Nephron progenitor cell (in vitro differentiated cells): ENCODE measurements at regions not wholly inside any gene's neighbourhood (a gene's known extent, or its start where the extent isn't known, plus 50 kb on each side); places are given as distances from the start of the nearest gene placed in this dataset.

Experiments
- DNase-seq: peaks from one replicate; pipeline ENCODE4 v3.0.0; 2021
- H3K27ac Mint-ChIP-seq: 2 replicates; pipeline ENCODE4 v1.8.0; 2021; ENCODE audit warnings: mild to moderate bottlenecking, moderate library complexity, mixed read lengths
- H3K27me3 Mint-ChIP-seq: 2 replicates; pipeline ENCODE4 v1.8.0; 2021; ENCODE audit warnings: mild to moderate bottlenecking, low read depth, mixed read lengths; ENCODE audit not compliant: poor library complexity
- H3K36me3 Mint-ChIP-seq: 2 replicates; pipeline ENCODE4 v1.8.0; 2021; ENCODE audit warnings: low read depth, mixed read lengths
- H3K4me1 Mint-ChIP-seq: 2 replicates; pipeline ENCODE4 v1.8.0; 2021; ENCODE audit warnings: mixed read lengths
- H3K4me3 Mint-ChIP-seq: 2 replicates; pipeline ENCODE4 v1.8.0; 2021; ENCODE audit warnings: mild to moderate bottlenecking, moderate library complexity, mixed read lengths
- H3K9me3 Mint-ChIP-seq: 2 replicates; pipeline ENCODE4 v1.8.0; 2021; ENCODE audit warnings: mild to moderate bottlenecking, moderate library complexity, mixed read lengths
- TF ChIP-seq, protein P1 (sequence below): fragments of 200-600 bp; sonication (generic); IDR thresholded peaks from 2 replicates; pipeline ENCODE4 v1.5.0; 2021; ENCODE audit warnings: antibody characterized with exemption

DNA sequence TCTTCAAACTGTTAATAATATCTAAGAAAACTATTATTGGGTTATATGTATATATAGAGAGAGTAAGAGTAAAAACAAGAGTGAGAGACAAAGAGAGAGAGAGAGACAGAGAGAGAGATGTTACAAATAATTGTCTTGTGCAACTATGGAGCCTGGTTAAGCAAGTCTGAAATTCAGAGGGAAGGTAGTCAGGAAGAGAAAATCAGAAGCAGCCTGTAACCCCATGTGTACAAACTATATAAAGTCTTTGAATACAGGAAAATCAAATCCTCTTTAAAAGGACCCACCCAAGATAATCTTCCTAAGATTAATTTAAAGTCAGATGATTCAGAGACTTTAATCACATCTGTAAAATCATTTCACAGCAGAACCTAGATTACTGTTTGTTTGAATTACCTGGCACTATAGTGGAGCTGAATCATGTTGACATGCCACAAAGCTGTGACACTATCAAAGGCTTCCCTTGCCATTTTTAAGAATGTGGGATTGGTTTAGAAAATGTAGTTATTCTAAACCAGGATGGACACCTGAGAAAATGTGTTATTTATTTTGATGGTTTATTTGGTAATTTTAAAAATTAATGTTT lies 301.7 kb upstream of the FSIP2 start:
- no peak for DNase-seq
- H3K4me3 Mint-ChIP-seq, result no peak overlapping the region
- H3K9me3 Mint-ChIP-seq, result peaks cover 22% of the 10 kb centered on the region
- TF ChIP-seq, protein P1, sequence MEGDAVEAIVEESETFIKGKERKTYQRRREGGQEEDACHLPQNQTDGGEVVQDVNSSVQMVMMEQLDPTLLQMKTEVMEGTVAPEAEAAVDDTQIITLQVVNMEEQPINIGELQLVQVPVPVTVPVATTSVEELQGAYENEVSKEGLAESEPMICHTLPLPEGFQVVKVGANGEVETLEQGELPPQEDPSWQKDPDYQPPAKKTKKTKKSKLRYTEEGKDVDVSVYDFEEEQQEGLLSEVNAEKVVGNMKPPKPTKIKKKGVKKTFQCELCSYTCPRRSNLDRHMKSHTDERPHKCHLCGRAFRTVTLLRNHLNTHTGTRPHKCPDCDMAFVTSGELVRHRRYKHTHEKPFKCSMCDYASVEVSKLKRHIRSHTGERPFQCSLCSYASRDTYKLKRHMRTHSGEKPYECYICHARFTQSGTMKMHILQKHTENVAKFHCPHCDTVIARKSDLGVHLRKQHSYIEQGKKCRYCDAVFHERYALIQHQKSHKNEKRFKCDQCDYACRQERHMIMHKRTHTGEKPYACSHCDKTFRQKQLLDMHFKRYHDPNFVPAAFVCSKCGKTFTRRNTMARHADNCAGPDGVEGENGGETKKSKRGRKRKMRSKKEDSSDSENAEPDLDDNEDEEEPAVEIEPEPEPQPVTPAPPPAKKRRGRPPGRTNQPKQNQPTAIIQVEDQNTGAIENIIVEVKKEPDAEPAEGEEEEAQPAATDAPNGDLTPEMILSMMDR, result no peak
- no peaks in the 10 kb centered on the region for H3K4me1 Mint-ChIP-seq
- H3K27me3 Mint-ChIP-seq, result no peaks in the 10 kb centered on the region
- H3K36me3 Mint-ChIP-seq, result peaks cover 34% of the 10 kb centered on the region
- H3K27ac Mint-ChIP-seq, result peak overlapping the region; percentile 87

DNA sequence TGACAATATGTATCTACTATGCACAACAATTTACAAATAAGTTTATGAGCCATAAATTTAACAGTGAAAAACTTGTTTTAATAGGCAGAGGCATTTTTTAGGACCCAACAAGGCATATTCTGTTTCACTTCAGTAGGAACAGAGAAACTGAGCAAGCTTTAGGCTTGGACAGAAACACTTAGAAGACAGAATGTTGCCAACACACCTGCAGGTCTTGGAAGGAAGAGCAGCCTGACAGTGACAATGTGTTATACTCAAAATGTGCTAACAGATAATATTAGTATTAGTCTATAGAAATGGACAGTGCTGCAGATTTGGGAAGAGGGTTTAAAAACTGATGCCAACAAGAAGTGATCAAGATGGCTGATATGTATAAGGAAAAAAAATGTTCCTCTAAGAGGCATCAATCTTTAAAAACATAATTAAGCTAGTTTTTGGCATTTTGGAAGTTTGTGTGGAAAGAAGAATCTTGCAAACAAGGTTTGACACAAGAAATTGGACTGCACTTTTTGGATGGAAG lies 297.1 kb upstream of the FSIP2 start:
- no peaks in the 10 kb centered on the region for H3K4me1 Mint-ChIP-seq
- no peak for DNase-seq
- H3K36me3 Mint-ChIP-seq, result no peaks in the 10 kb centered on the region

DNA sequence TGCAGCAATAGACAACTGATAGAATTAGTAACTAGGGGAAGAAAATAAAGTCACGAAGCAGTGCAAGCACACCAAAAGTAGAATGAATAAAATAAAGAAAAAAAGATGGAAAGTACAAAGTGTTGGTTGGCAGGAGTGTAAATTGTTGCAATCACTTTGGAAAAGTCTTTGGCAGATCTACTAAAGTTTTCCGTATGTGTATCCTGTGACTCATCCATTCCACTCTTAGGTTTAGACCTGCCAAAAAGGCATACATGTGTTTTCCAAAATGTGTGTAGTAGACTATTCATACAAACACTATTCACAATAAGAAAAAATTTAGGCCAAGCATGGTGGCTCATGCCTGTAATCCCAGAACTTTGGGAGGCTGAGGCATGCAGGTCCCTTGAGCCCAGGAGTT lies 282.1 kb upstream of the FSIP2 start:
- TF ChIP-seq, protein P1, result no peak
- Mint-ChIP-seq H3K4me3 (no peak overlapping the region), H3K9me3 (peaks cover 40% of the 10 kb centered on the region), H3K4me1 (no peaks in the 10 kb centered on the region), H3K27ac (no peak overlapping the region), H3K27me3 (no peaks in the 10 kb centered on the region), H3K36me3 (peaks cover 44% of the 10 kb centered on the region)
- DNase-seq, result no peak

More for the DNA sequence above, 297.1 kb upstream of the FSIP2 start:
- Mint-ChIP-seq H3K4me3 (no peak overlapping the region), H3K9me3 (no peaks in the 10 kb centered on the region), H3K27ac (no peak overlapping the region), H3K27me3 (no peaks in the 10 kb centered on the region)
- TF ChIP-seq, protein P1, result no peak

DNA sequence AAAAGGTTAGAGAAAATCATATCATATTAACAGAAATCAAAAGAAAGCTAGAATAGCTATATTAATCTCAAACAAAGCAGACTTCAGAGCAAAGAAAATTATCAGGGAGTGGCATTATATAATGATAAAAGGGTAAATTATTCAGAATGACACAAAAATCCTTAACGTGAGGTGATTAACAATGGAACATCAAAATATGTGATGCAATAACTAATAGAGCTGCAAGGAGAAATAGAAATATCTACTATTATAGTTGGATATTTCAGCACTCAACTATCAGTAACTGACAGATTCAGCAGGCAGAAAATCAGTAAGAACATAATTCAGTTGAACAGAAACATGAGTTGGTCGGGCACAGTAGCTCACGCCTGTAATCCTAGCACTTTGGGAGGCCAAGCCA lies 275.1 kb upstream of the FSIP2 start:
- peaks cover 49% of the 10 kb centered on the region for H3K36me3 Mint-ChIP-seq
- no peak overlapping the region for H3K4me3 Mint-ChIP-seq
- DNase-seq, result no peak
- H3K4me1 Mint-ChIP-seq, result no peaks in the 10 kb centered on the region
- H3K9me3 Mint-ChIP-seq, result peaks cover 23% of the 10 kb centered on the region
- TF ChIP-seq, protein P1, result no peak
- H3K27me3 Mint-ChIP-seq, result peaks cover 6% of the 10 kb centered on the region
- H3K27ac Mint-ChIP-seq, result no peak overlapping the region

DNA sequence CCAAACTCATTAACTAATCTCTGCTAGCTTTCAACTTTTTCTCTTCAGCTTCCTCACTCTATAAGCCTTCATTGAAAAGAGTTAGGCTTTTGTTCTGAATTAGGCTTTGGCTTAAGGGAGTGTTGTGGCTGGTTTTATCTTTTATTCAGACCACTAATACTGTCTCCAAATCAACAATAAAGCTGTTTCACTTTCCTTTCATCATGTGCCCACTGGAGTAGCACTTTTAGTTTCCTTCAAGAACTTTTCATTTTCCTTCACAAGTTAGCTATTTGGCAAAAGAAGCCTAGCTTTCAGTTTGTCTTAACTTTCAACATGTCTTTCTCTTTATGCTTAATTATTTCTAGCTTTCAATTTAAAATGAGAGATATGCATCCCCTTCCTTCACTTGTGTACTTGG lies 271.7 kb upstream of the FSIP2 start:
- Mint-ChIP-seq H3K27ac (no peak overlapping the region), H3K4me3 (no peak overlapping the region), H3K4me1 (no peaks in the 10 kb centered on the region), H3K36me3 (peaks cover 58% of the 10 kb centered on the region), H3K9me3 (peaks cover 23% of the 10 kb centered on the region), H3K27me3 (peaks cover 6% of the 10 kb centered on the region)
- TF ChIP-seq, protein P1, result no peak
- no peak for DNase-seq

DNA sequence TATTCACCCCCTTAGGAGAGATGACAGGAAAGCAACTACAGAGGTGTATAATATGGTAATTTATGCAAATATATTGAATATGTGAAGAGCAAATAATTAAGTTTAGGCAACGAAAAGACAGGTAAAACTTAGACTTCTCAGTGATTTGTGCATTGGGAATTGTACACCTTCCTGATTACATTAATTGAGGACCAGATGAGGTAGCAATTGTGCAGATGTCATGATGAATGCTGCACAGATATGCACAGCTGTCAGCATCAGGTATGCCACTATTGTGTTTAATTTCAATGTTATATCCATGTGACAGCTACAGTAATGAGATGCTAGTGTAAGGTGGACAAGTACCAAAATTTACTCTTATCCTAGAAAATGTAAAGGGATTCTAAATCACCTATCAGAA lies 267.2 kb upstream of the FSIP2 start:
- Mint-ChIP-seq H3K27ac (no peak overlapping the region), H3K4me1 (no peaks in the 10 kb centered on the region), H3K27me3 (peaks cover 6% of the 10 kb centered on the region), H3K4me3 (no peak overlapping the region), H3K9me3 (peaks cover 12% of the 10 kb centered on the region), H3K36me3 (peaks cover 35% of the 10 kb centered on the region)
- TF ChIP-seq, protein P1, result no peak
- no peak for DNase-seq
